ENCODE measurements at regions not wholly inside any gene's neighbourhood (a gene's known extent, or its start where the extent isn't known, plus 50 kb on each side); places are given as distances from the start of the nearest gene placed in this dataset.
"Not testable (repeated sequence)": the region's sequence is repeated elsewhere in the genome, so short reads cannot be mapped to it uniquely, and the experiment has no call there.

- no peaks in the 10 kb centered on the region for H3K4me1 ChIP-seq
Measured at GRCh38 chr3:104198131-104198530, 1168.6 kb upstream of the ALCAM start.

GRCh38 chr3:104206925-104207324 is 1159.8 kb upstream of the ALCAM start:
- H3K4me3 ChIP-seq, result no peak overlapping the region
- intact Hi-C loops (cut with DNase I), result no loop called here
- TF ChIP-seq CTCF (IDR thresholded peaks at IDR 0.05) (no peak), POLR2A (IDR thresholded peaks at IDR 0.05) (no peak)
- H3K4me1 ChIP-seq, result no peaks in the 10 kb centered on the region
- H3K27ac ChIP-seq, result no peak overlapping the region
- DNase-seq, result no peak
- H3K9me3 ChIP-seq, result no peaks in the 10 kb centered on the region
- no peaks in the 10 kb centered on the region for H3K36me3 ChIP-seq
- H3K27me3 ChIP-seq, result no peaks in the 10 kb centered on the region
- 51 to 56% methylated on average over 2 of the region's 2 CpGs for WGBS, 2 donors

More at GRCh38 chr3:104198131-104198530, 1168.6 kb upstream of the ALCAM start:
- Histone ChIP-seq H3K27me3 (no peaks in the 10 kb centered on the region), H3K27ac (no peak overlapping the region), H3K4me3 (no peak overlapping the region), H3K36me3 (no peaks in the 10 kb centered on the region), H3K9me3 (no peaks in the 10 kb centered on the region)
- intact Hi-C loops (cut with DNase I), result no loop called here
- DNase-seq, result no peak
- WGBS, 2 donors, result 36% methylated on average over 2 of the region's 2 CpGs
- no peak for TF ChIP-seq CTCF (IDR thresholded peaks at IDR 0.05)
- TF ChIP-seq POLR2A (IDR thresholded peaks at IDR 0.05), result no peak

GRCh38 chr3:104214277-104214676 is 1152.4 kb upstream of the ALCAM start:
- Histone ChIP-seq H3K9me3 (no peaks in the 10 kb centered on the region), H3K27ac (no peak overlapping the region), H3K4me3 (no peak overlapping the region), H3K4me1 (no peaks in the 10 kb centered on the region), H3K36me3 (no peaks in the 10 kb centered on the region), H3K27me3 (no peaks in the 10 kb centered on the region)
- no peak for DNase-seq
- TF ChIP-seq CTCF (IDR thresholded peaks at IDR 0.05) (no peak), POLR2A (IDR thresholded peaks at IDR 0.05) (no peak)
- intact Hi-C loops (cut with DNase I), result no loop called here
- WGBS, 2 donors, result 23 to 25% methylated on average over 1 of the region's 1 CpG

- no peaks in the 10 kb centered on the region for H3K27me3 ChIP-seq
- DNase-seq, result no peak
- no peak overlapping the region for H3K27ac ChIP-seq
- no peaks in the 10 kb centered on the region for H3K36me3 ChIP-seq
- no peaks in the 10 kb centered on the region for H3K9me3 ChIP-seq
- intact Hi-C loops (cut with DNase I), result no loop called here
- H3K4me1 ChIP-seq, result no peaks in the 10 kb centered on the region
- WGBS, 2 donors, result 22 to 28% methylated on average over 2 of the region's 2 CpGs
- no peak for TF ChIP-seq CTCF (IDR thresholded peaks at IDR 0.05)
- no peak overlapping the region for H3K4me3 ChIP-seq
Measured at GRCh38 chr3:104214937-104215336, 1151.8 kb upstream of the ALCAM start.

GRCh38 chr3:104219046-104219445 is 1147.7 kb upstream of the ALCAM start:
- H3K27ac ChIP-seq; H3K4me1 ChIP-seq; DNase-seq; H3K27me3 ChIP-seq; H3K4me3 ChIP-seq; intact Hi-C loops (cut with DNase I); H3K36me3 ChIP-seq; H3K9me3 ChIP-seq: not testable (repeated sequence)
- WGBS, 2 donors, result 73 to 84% methylated on average over 2 of the region's 2 CpGs

GRCh38 chr3:104234442-104235194 is 1132.1 kb upstream of the ALCAM start:
- Histone ChIP-seq H3K27me3 (no peaks in the 10 kb centered on the region), H3K4me1 (no peaks in the 10 kb centered on the region), H3K4me3 (no peak overlapping the region), H3K9me3 (no peaks in the 10 kb centered on the region), H3K27ac (no peak overlapping the region), H3K36me3 (no peaks in the 10 kb centered on the region)
- intact Hi-C loops (cut with DNase I), result no loop called here
- no peak for DNase-seq
- TF ChIP-seq POLR2A (IDR thresholded peaks at IDR 0.05) (no peak), CTCF (IDR thresholded peaks at IDR 0.05) (no peak)
- 55 to 88% methylated on average over 1 of the region's 1 CpG for WGBS, 2 donors
